SK-N-SH (cell line): ENCODE measurements at regions not wholly inside any gene's neighbourhood (a gene's known extent, or its start where the extent isn't known, plus 50 kb on each side); places are given as distances from the start of the nearest gene placed in this dataset.

ENCODE experiments used
- CTCF ChIP-seq: fragments of 200-600 bp; sonication (generic); IDR thresholded peaks from 2 replicates; pipeline ENCODE4 v1.6.1; 2017; ENCODE audit warnings: antibody characterized with exemption, mild to moderate bottlenecking, moderate library complexity
- ELF1 ChIP-seq: IDR thresholded peaks from 2 replicates; pipeline ENCODE4 v1.4.0; 2012
- EP300 ChIP-seq, 2 experiments: IDR thresholded peaks; 2 replicates each; pipeline versions ENCODE4 v1.4.0 to v1.6.1; 2012; ENCODE audit warnings: borderline replicate concordance in 1 of 2, low read depth in 1 of 2, low read length in 1 of 2
- FOXM1 ChIP-seq: IDR thresholded peaks from 2 replicates; pipeline ENCODE4 v1.4.0; 2012; ENCODE audit warnings: low read depth, mild to moderate bottlenecking
- GABPA ChIP-seq: IDR thresholded peaks from 2 replicates; pipeline ENCODE4 v1.4.0; 2012; ENCODE audit warnings: low read depth, mild to moderate bottlenecking
- GATA2 ChIP-seq: sonication (generic); formaldehyde crosslinking; IDR thresholded peaks from 2 replicates; pipeline ENCODE4 v1.5.0; 2020; ENCODE audit warnings: mild to moderate bottlenecking, missing genetic modification reagents
- JUND ChIP-seq: IDR thresholded peaks from 2 replicates; pipeline ENCODE4 v1.4.0; 2012
- POLR2AphosphoS5 ChIP-seq: IDR thresholded peaks from 2 replicates; pipeline ENCODE4 v1.6.1; 2012; ENCODE audit warnings: low read depth, low read length
- RCOR1 ChIP-seq: fragments of 150-350 bp; IDR thresholded peaks from 2 replicates; pipeline ENCODE4 v1.6.1; 2017; ENCODE audit warnings: antibody characterized with exemption, low read length
- REST ChIP-seq: IDR thresholded peaks from 2 replicates; pipeline ENCODE4 v1.6.1; 2012; ENCODE audit warnings: mild to moderate bottlenecking, low read depth, low read length, moderate library complexity
- SIN3A ChIP-seq: IDR thresholded peaks from 2 replicates; pipeline ENCODE4 v1.6.1; 2012; ENCODE audit warnings: low read depth, mild to moderate bottlenecking, low read length, moderate library complexity, borderline replicate concordance
- TAF1 ChIP-seq: IDR thresholded peaks from 2 replicates; pipeline ENCODE4 v1.6.1; 2012; ENCODE audit warnings: low read depth, mild to moderate bottlenecking, low read length, moderate library complexity, borderline replicate concordance
- USF2 ChIP-seq: fragments of 150-350 bp; IDR thresholded peaks from 2 replicates; pipeline ENCODE4 v1.6.1; 2017; ENCODE audit warnings: antibody characterized with exemption, low read length, low read depth, borderline replicate concordance

- TF ChIP-seq CTCF: no peak
- no peak for TF ChIP-seq POLR2AphosphoS5
- no peak for TF ChIP-seq GATA2
- TF ChIP-seq RCOR1: no peak
- no peak for TF ChIP-seq ELF1
- no peak for TF ChIP-seq USF2
- TF ChIP-seq SIN3A: no peak
- TF ChIP-seq EP300 (IDR thresholded peaks at IDR 0.05; ENCODE audit: borderline replicate concordance in 1 of 2, low read depth in 1 of 2, low read length in 1 of 2): no peak
- TF ChIP-seq REST: no peak
- TF ChIP-seq TAF1: no peak
- TF ChIP-seq GABPA: no peak
- no peak for TF ChIP-seq FOXM1
- TF ChIP-seq JUND: no peak
Measured at GRCh38 chr12:131370321-131370720, 340.6 kb upstream of the SFSWAP start.
